ENCODE measurements at regions not wholly inside any gene's neighbourhood (a gene's known extent, or its start where the extent isn't known, plus 50 kb on each side); places are given as distances from the start of the nearest gene placed in this dataset.

DNA sequence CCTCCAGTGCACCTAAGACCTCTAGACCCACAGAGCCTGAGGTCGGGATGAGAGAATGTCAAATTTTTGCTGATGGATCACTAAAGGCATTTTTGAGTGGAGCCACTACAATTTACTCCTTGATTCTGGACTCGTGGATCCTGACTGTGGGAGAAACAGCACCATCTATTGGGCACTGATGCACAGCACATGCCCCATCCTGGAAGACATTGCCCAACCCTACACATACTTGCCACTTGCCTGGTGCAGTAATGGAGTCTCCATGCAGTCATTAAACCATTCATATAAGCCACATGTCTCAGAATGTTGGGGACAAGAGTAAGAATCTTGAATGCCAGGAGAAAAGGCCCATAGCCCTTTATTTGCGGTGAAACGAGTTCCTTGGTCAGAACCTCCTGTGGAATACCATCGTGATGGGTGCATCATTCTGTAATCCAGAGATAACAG, 103.9 kb downstream of the GGTLC2 start:
- Histone ChIP-seq H3K4me1 (ENCODE audit: control insufficient read depth in 1 of 2, low read depth in 2 of 2) (no peaks in the 10 kb centered on the region), H3K27me3 (replicated peaks; ENCODE audit: insufficient read depth) (no peaks in the 10 kb centered on the region), H3K4me3 (no peak overlapping the region), H3K27ac (no peak overlapping the region), H3K36me3 (no peaks in the 10 kb centered on the region), H3K9me3 (no peaks in the 10 kb centered on the region)
- DNase-seq (ENCODE audit: low spot score) (no peak), ATAC-seq (ENCODE audit: insufficient number of reproducible peaks, low FRiP score, low read depth) (no peak)
- TF ChIP-seq, protein P1, sequence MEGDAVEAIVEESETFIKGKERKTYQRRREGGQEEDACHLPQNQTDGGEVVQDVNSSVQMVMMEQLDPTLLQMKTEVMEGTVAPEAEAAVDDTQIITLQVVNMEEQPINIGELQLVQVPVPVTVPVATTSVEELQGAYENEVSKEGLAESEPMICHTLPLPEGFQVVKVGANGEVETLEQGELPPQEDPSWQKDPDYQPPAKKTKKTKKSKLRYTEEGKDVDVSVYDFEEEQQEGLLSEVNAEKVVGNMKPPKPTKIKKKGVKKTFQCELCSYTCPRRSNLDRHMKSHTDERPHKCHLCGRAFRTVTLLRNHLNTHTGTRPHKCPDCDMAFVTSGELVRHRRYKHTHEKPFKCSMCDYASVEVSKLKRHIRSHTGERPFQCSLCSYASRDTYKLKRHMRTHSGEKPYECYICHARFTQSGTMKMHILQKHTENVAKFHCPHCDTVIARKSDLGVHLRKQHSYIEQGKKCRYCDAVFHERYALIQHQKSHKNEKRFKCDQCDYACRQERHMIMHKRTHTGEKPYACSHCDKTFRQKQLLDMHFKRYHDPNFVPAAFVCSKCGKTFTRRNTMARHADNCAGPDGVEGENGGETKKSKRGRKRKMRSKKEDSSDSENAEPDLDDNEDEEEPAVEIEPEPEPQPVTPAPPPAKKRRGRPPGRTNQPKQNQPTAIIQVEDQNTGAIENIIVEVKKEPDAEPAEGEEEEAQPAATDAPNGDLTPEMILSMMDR (IDR thresholded peaks at IDR 0.05) = peak; percentile 42

- Histone ChIP-seq H3K27ac (no peak overlapping the region), H3K27me3 (replicated peaks; ENCODE audit: insufficient read depth) (no peaks in the 10 kb centered on the region), H3K9me3 (no peaks in the 10 kb centered on the region), H3K36me3 (no peaks in the 10 kb centered on the region), H3K4me1 (ENCODE audit: control insufficient read depth in 1 of 2, low read depth in 2 of 2) (no peaks in the 10 kb centered on the region), H3K4me3 (no peak overlapping the region)
- DNase-seq (ENCODE audit: low spot score) = no peak
- no peak for ATAC-seq (ENCODE audit: insufficient number of reproducible peaks, low FRiP score, low read depth)
- TF ChIP-seq, protein P1 (IDR thresholded peaks at IDR 0.05) = no peak
Observed at GRCh38 chr22:22748756-22749155, 104.3 kb downstream of the GGTLC2 start.

- DNase-seq (ENCODE audit: low spot score) (no peak), ATAC-seq (ENCODE audit: insufficient number of reproducible peaks, low FRiP score, low read depth) (no peak)
- TF ChIP-seq, protein P1 (IDR thresholded peaks at IDR 0.05) = no peak
Observed at GRCh38 chr22:22749167-22749758, 104.8 kb downstream of the GGTLC2 start.

GRCh38 chr22:22750335-22751042, 106.1 kb downstream of the GGTLC2 start:
- ATAC-seq (ENCODE audit: insufficient number of reproducible peaks, low FRiP score, low read depth) (no peak), DNase-seq (ENCODE audit: low spot score) (no peak)
- Histone ChIP-seq H3K4me3 (no peak overlapping the region), H3K36me3 (no peaks in the 10 kb centered on the region), H3K4me1 (ENCODE audit: control insufficient read depth in 1 of 2, low read depth in 2 of 2) (no peaks in the 10 kb centered on the region), H3K9me3 (no peaks in the 10 kb centered on the region), H3K27ac (no peak overlapping the region), H3K27me3 (replicated peaks; ENCODE audit: insufficient read depth) (no peaks in the 10 kb centered on the region)
- TF ChIP-seq, protein P1 (IDR thresholded peaks at IDR 0.05) = no peak

More at GRCh38 chr22:22749167-22749758, 104.8 kb downstream of the GGTLC2 start:
- Histone ChIP-seq H3K4me3 (no peak overlapping the region), H3K27ac (no peak overlapping the region), H3K27me3 (replicated peaks; ENCODE audit: insufficient read depth) (no peaks in the 10 kb centered on the region), H3K4me1 (ENCODE audit: control insufficient read depth in 1 of 2, low read depth in 2 of 2) (no peaks in the 10 kb centered on the region), H3K9me3 (no peaks in the 10 kb centered on the region), H3K36me3 (no peaks in the 10 kb centered on the region)

- H3K36me3 ChIP-seq = no peaks in the 10 kb centered on the region
- TF ChIP-seq, protein P1 (IDR thresholded peaks at IDR 0.05) = no peak
- ATAC-seq (ENCODE audit: insufficient number of reproducible peaks, low FRiP score, low read depth) (no peak), DNase-seq (ENCODE audit: low spot score) (no peak)
- no peaks in the 10 kb centered on the region for H3K27me3 ChIP-seq (replicated peaks; ENCODE audit: insufficient read depth)
- H3K4me3 ChIP-seq = no peak overlapping the region
- no peak overlapping the region for H3K27ac ChIP-seq
- H3K4me1 ChIP-seq (ENCODE audit: control insufficient read depth in 1 of 2, low read depth in 2 of 2) = no peaks in the 10 kb centered on the region
- H3K9me3 ChIP-seq = no peaks in the 10 kb centered on the region
Observed at GRCh38 chr22:22751043-22751603, 106.7 kb downstream of the GGTLC2 start.

Measured in thoracic aorta (tissue), 2 donors.